B cell (primary cell): ENCODE measurements at regions not wholly inside any gene's neighbourhood (a gene's known extent, or its start where the extent isn't known, plus 50 kb on each side); places are given as distances from the start of the nearest gene placed in this dataset.

Source experiments
- EZH2 ChIP-seq: IDR thresholded peaks from 2 replicates; pipeline ENCODE4 v1.6.1; 2012; ENCODE audit warnings: borderline replicate concordance, low read depth, mild to moderate bottlenecking, moderate library complexity, low read length; ENCODE audit not compliant: insufficient read depth, poor library complexity, severe bottlenecking
- TF ChIP-seq, protein P1 (sequence below): fragments of 200-600 bp; IDR thresholded peaks from one replicate; pipeline ENCODE4 v1.8.0; 2022; ENCODE audit warnings: antibody characterized with exemption, mild to moderate bottlenecking

- TF ChIP-seq, protein P1, sequence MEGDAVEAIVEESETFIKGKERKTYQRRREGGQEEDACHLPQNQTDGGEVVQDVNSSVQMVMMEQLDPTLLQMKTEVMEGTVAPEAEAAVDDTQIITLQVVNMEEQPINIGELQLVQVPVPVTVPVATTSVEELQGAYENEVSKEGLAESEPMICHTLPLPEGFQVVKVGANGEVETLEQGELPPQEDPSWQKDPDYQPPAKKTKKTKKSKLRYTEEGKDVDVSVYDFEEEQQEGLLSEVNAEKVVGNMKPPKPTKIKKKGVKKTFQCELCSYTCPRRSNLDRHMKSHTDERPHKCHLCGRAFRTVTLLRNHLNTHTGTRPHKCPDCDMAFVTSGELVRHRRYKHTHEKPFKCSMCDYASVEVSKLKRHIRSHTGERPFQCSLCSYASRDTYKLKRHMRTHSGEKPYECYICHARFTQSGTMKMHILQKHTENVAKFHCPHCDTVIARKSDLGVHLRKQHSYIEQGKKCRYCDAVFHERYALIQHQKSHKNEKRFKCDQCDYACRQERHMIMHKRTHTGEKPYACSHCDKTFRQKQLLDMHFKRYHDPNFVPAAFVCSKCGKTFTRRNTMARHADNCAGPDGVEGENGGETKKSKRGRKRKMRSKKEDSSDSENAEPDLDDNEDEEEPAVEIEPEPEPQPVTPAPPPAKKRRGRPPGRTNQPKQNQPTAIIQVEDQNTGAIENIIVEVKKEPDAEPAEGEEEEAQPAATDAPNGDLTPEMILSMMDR: no peak
- no peak for TF ChIP-seq EZH2
Measured at GRCh38 chr13:29674532-29674931, 79.0 kb upstream of the SLC7A1 start.
